Esophagus squamous epithelium (tissue), 5 donors: ENCODE measurements at regions not wholly inside any gene's neighbourhood (a gene's known extent, or its start where the extent isn't known, plus 50 kb on each side); places are given as distances from the start of the nearest gene placed in this dataset.

Experiments used
- DNase-seq: peaks from one replicate; lab custom pipeline; 2025; lab: John Stamatoyannopoulos, UW
- H3K27ac ChIP-seq, 4 donors: fragments of 200-600 bp; sonication (generic); one replicate each; pipeline ENCODE4 v1.5.1; 2016 to 2019; ENCODE audit warnings: mild to moderate bottlenecking in 1 of 4
- H3K27me3 ChIP-seq, 4 donors: fragments of 200-600 bp; sonication (generic); 1 replicate in 3 of 4; 2 replicates in 1 of 4; pipeline versions ENCODE4 v1.5.1 to v1.6.0; 2017 to 2021; ENCODE audit warnings: antibody characterized with exemption in 1 of 4
- H3K36me3 ChIP-seq, 3 donors: fragments of 200-600 bp; sonication (generic); one replicate each; pipeline ENCODE4 v1.5.1; 2016 to 2019
- H3K4me1 ChIP-seq, 3 donors: fragments of 200-600 bp; sonication (generic); one replicate each; pipeline ENCODE4 v1.5.1; 2017 to 2019
- H3K4me3 ChIP-seq, 4 donors: fragments of 200-600 bp; sonication (generic); 1 replicate in 3 of 4; 2 replicates in 1 of 4; pipeline ENCODE4 v1.5.1; 2016 to 2019; ENCODE audit warnings: mild to moderate bottlenecking in 2 of 4, moderate library complexity in 1 of 4
- H3K9me3 ChIP-seq, 3 donors: fragments of 200-600 bp; sonication (generic); one replicate each; pipeline ENCODE4 v1.5.1; 2016 to 2019
- CTCF ChIP-seq, 6 experiments: fragments of 450-650 bp in 4 of 6; fragments of 200-600 bp in 2 of 6; sonication (generic) in 2 of 6; IDR thresholded peaks; one replicate each; pipeline ENCODE4 v1.5.1; 2016 to 2019; ENCODE audit warnings: antibody characterized with exemption in 6 of 6, mild to moderate bottlenecking in 4 of 6, moderate library complexity in 4 of 6
- POLR2A ChIP-seq, 4 donors: fragments of 450-650 bp; IDR thresholded peaks; one replicate each; pipeline ENCODE4 v1.6.1; 2017; ENCODE audit warnings: antibody characterized with exemption in 4 of 4, mild to moderate bottlenecking in 4 of 4, moderate library complexity in 3 of 4
- WGBS, 2 donors: methylation state at CpG; one replicate each; pipeline ENCODE4 v1.1.5; 2018; 5-methylcytosine and 5-hydroxymethylcytosine counted together
- intact Hi-C: fragments of 100-400 bp; cut with DNase I; formaldehyde crosslinking; loops from one replicate; pipeline ENCODE4 v1.15.0; 2022
- donor health status: DM: yes; HTN: yes; CAD: no.

GRCh38 chr14:34365309-34365915 is 96.6 kb downstream of the SPTSSA start:
- no peak for DNase-seq
- H3K4me1 ChIP-seq = peaks cover 23 to 68% (median 25%) of the 10 kb centered on the region in 3 donors
- intact Hi-C loops = no loop called here
- H3K27ac ChIP-seq = no peak overlapping the region
- H3K27me3 ChIP-seq = no peaks in the 10 kb centered on the region
- WGBS, 2 donors = 58 to 64% methylated on average over 5 of the region's 5 CpGs
- TF ChIP-seq POLR2A (IDR thresholded peaks at IDR 0.05) (no peak), CTCF (IDR thresholded peaks at IDR 0.05) (peak in 3 of 6 experiments; percentile 13 to 36 (median 21))
- no peaks in the 10 kb centered on the region for H3K9me3 ChIP-seq
- no peaks in the 10 kb centered on the region for H3K36me3 ChIP-seq
- H3K4me3 ChIP-seq = no peak overlapping the region

GRCh38 chr14:34364201-34364600 is 97.8 kb downstream of the SPTSSA start:
- TF ChIP-seq POLR2A (IDR thresholded peaks at IDR 0.05) = no peak
- TF ChIP-seq CTCF (IDR thresholded peaks at IDR 0.05) = no peak
- H3K9me3 ChIP-seq = no peaks in the 10 kb centered on the region
- H3K27me3 ChIP-seq = no peaks in the 10 kb centered on the region
- H3K4me1 ChIP-seq = peaks cover 20 to 68% (median 23%) of the 10 kb centered on the region in 3 donors
- WGBS, 2 donors = 44 to 62% methylated on average over 6 of the region's 6 CpGs
- H3K36me3 ChIP-seq = no peaks in the 10 kb centered on the region
- H3K4me3 ChIP-seq = no peak overlapping the region
- peak overlapping the region in 3 of 4 donors; percentile 37 to 60 (median 53) for H3K27ac ChIP-seq
- DNase-seq = no peak
- intact Hi-C loops = no loop called here

DNA sequence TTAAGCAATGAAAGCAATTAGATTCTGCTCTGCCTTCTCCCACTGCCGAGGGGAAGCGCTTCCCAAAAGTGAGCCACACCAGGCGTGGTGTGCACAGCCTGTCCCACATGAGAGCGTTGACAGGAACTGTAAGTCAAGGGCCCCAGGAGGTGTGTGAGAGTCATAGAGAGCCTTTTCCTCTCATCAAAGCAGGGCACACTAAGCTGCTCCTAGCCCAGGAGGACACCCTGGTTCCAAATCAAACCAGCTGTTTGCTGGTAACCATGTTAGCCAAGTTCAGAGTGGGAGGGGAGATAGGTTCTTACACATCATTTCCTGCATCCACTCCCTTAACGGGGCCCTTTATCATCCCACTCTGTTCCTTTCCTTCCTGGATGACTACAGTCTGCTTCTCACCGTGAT is 98.3 kb downstream of the SPTSSA start:
- WGBS, 2 donors = 30 to 49% methylated on average over 4 to 6 of the region's 6 CpGs
- Histone ChIP-seq H3K9me3 (no peaks in the 10 kb centered on the region), H3K27ac (peak overlapping the region in 3 of 4 donors; percentile 37 to 60 (median 53)), H3K4me3 (no peak overlapping the region), H3K4me1 (peaks cover 15 to 68% (median 18%) of the 10 kb centered on the region in 3 donors), H3K27me3 (no peaks in the 10 kb centered on the region), H3K36me3 (no peaks in the 10 kb centered on the region)
- intact Hi-C loops = no loop called here
- no peak for DNase-seq
- TF ChIP-seq CTCF (IDR thresholded peaks at IDR 0.05) (no peak), POLR2A (IDR thresholded peaks at IDR 0.05) (no peak)

- DNase-seq = no peak
- H3K4me3 ChIP-seq = no peak overlapping the region
- H3K27me3 ChIP-seq = no peaks in the 10 kb centered on the region
- H3K4me1 ChIP-seq = peaks cover 10 to 59% (median 16%) of the 10 kb centered on the region in 3 donors
- intact Hi-C loops = no loop called here
- TF ChIP-seq CTCF (IDR thresholded peaks at IDR 0.05) = no peak
- TF ChIP-seq POLR2A (IDR thresholded peaks at IDR 0.05) = no peak
- WGBS, 2 donors = 64 to 80% methylated on average over 2 to 3 of the region's 3 CpGs
- no peaks in the 10 kb centered on the region for H3K36me3 ChIP-seq
- H3K9me3 ChIP-seq = no peaks in the 10 kb centered on the region
- peak overlapping the region in 3 of 4 donors; percentile 39 to 60 (median 53) for H3K27ac ChIP-seq
These were observed 99.3 kb downstream of the SPTSSA start for GRCh38 chr14:34362641-34363251.

DNA sequence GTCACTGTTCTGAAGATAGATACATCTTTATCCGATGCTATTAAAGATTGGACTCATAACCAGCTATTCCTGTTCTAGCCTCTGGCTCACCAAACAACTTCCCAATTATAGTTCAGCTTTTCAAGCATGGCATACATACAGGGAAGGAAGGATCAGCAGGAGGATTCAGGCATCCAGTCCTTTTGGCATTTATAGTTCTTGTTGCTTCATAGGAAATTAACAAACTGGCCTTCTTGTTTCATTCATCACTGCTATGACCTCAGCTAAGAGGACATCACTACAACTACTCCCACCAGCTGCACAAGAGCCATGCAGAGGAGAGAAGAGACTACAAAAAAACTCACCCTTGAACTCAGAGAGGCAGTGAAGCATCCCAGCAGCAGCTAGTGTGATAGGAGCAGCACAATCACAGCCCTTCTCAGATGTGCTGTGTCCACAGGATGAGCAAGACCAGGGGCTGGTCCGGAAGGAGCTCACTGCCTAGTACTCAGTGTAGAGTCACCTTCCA is 100.5 kb downstream of the SPTSSA start:
- Histone ChIP-seq H3K27ac (peak overlapping the region; percentile 39 to 74 (median 58)), H3K27me3 (no peaks in the 10 kb centered on the region), H3K4me3 (no peak overlapping the region), H3K36me3 (no peaks in the 10 kb centered on the region), H3K9me3 (no peaks in the 10 kb centered on the region), H3K4me1 (peaks cover 7 to 61% (median 16%) of the 10 kb centered on the region in 3 donors)
- DNase-seq = no peak
- TF ChIP-seq POLR2A (IDR thresholded peaks at IDR 0.05) = no peak
- TF ChIP-seq CTCF (IDR thresholded peaks at IDR 0.05) = no peak
- 52 to 88% methylated on average over 2 of the region's 2 CpGs for WGBS, 2 donors
- intact Hi-C loops = no loop called here
